GM18520 (cell line): ENCODE measurements at regions not wholly inside any gene's neighbourhood (a gene's known extent, or its start where the extent isn't known, plus 50 kb on each side); places are given as distances from the start of the nearest gene placed in this dataset.
"Not testable (repeated sequence)": the region's sequence is repeated elsewhere in the genome, so short reads cannot be mapped to it uniquely, and the experiment has no call there.

Experiments
- ATAC-seq: cut with Tn5 transposase; IDR thresholded peaks from one replicate; pipeline ENCODE4 v1.9.1; 2021; ENCODE audit not compliant: unreplicated experiment

DNA sequence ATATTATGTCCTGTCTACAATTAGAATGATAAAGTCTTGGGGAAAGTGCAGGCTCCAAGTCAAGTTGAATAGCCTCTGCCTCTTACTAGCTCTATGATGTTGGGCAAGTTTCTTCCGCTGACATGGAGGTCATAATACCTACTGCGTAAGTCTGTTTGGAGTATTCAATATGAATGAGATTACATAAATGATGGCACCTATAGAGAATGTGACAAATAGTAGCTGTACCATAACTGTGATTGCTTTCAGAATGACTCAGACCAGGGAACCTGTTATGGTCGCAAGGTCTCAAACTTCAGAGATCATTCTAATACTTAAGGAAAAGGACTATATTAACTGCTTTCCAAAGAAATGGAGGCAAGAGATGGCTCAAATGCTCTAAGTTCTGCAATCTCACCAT is 94.0 kb upstream of the ABCA1 start:
- ATAC-seq, result no peak

DNA sequence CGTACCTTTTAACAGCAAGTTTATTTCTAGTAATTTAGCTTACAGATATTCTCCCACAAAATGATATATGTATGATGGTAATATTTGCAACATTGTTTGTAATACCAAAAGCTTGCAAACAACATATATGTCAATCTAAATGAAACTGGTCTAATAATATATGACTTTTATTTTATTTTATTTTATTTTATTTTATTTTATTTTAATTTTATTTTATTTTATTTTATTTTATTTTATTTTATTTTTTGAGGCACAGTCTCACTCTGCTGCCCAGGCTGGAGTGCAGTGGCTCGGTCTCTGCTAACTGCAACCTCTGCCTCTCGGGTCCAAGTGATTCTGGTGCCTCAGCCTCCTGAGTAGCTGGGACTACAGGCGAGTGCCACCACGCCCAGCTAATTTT is 94.6 kb upstream of the ABCA1 start:
- not testable (repeated sequence) for ATAC-seq

DNA sequence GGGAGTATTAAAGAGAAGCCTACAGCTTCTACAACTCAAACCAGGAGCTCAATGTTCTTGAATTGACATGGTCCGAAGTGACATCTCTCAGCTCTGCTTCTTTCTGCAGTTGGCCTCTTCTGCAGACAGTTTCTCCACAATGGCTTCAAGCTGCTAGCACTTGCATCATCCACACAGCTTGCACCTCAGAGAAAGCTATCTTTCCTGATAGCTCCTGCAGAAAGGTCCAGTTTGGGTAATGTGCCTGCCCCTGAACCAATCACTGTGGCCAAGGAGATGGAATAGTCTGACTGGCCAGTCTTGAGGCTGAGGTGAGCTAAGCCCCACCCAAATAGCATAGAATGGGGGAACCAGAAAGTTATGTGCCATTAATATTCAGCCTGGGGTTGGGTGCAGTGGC is 95.8 kb upstream of the ABCA1 start:
- no peak for ATAC-seq

DNA sequence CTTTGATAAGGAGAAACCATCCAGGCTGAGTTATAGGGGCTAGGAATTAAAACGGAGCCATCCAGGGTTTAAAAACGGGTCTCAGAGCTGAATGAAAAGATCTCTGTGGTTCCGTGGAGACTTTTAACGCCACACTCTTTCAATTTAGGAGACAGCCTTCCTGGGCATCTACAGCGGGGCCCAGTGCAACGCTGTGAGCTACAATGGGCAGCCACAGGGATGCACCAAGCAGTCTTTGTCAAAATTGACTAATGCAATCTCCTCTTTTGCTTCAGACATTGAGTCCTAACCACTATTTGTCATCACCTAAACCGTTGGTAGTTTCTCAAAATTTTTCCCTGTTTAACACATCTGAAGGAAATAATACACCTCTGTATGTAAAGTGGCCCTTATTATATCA is 96.6 kb upstream of the ABCA1 start:
- ATAC-seq, result no peak

DNA sequence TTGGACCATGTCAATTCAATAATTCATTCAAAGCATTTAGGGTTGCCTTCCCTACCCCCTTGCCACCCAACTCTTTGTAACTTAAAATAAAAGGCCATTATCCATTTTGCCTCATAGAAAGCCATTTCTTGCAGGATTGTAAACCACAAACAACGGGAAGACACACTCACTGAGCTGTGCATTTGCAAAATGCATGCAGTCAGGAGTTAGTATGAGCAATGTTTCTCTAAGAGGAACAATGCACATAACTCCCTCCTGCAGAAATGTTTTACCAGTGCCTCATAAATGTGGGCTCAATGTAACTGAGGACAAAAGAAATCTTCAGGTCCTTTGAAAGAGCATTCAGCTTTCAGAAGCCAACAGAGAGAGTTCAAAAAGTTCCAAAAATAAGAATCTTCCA is 98.5 kb upstream of the ABCA1 start:
- ATAC-seq, result no peak

DNA sequence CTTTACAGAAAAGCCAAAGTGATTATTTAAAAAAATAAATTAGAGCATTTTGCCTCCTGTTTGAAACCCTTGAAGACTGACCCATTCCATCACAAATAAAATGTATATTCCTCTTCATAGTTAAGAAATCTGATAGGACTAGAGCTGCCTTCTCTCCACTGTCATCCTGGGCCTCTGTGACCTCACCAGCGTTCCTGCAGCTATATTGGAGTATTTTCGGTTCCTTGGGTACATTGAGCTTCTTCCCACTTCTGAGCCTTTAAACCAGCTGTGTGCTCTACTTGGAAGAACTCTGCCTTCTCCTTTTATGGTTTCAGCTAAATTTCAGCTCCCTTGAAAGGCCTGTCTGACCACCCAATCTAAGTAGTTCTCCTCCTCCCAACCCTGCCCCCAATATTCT is 99.1 kb upstream of the ABCA1 start:
- ATAC-seq, result no peak

DNA sequence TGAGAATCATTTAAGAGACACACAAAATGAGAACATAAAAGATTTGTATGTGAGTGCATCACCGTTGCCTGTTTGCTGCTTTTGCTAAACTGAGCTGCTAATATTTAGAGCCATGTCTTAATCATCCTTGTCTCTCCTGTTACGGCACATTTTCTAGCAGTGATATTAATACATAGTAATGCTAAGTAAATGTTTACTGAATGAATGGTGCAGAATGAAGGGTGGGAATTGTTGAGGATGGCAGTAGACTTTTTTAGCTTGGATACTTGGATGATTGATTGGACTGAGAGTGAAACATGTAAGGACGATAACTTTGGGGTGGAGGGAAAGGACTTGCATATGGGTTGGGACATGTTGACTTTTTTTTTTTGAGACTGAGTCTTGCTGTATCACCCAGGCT is 102.3 kb upstream of the ABCA1 start:
- no peak for ATAC-seq

DNA sequence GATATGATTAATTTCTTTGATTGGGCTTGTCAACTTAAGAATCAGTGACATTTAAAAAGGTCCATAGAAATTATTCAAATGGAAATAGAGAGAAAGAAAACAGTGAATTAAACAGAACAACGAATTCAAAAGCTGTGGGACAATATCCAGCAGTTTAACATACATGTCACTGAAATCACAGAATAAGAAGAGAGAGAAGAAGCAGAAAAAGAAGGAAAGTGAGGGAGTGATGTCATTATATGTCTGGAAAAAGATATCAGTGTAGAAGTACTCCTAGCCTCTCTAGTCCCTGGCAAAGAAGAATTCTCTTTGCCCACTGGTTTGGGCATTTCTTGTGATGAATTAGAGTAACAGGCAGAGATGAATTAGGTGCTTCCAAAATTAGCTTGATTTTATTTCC is 109.2 kb upstream of the ABCA1 start:
- no peak for ATAC-seq

DNA sequence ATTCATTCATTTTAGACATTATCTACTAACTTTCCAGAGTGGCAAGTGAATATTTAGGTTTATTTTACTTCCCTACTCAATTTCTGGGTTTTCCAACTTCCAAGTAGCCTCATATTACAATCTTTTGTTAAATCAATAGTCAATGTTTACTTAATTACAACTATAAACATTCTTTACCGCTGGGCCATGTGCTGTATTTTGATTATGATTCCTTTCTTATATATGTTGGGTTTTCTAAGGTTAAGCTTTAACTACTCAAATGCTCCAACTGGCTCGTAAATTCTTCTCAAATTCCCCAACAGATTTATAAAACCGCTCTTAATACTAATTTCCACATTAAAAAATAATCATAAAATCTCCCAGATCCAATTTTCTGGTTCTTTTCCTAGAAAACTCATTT is 110.1 kb upstream of the ABCA1 start:
- no peak for ATAC-seq

DNA sequence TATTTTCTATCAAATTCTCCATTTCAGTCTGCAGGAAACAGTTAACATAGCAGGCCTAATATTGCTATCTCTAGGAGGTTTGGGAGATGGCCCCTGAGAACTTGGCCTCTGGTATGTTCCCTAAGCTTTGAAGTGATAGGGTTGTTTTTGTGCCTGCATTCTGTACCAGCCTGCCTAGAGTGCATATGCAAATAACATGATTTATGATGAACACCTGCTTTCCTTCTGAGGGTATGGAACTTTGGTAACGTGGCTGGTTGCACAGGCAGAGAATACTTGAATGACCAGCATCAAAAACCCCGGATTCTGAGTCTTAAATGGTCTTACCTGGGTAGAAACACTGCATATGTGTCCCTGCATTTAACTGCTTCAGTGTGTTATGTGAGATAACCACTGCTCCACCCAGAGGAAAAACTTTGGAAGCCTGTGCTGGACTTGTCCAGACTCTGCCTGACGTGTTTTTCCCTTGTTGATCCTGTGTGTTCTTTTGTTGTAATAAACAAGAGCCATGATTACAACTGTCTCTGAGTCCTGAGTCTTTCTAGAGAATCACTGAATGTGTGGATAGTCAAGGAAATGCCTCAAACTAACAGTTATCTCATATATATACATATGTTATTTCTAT is 111.3 kb upstream of the ABCA1 start:
- ATAC-seq, result no peak

DNA sequence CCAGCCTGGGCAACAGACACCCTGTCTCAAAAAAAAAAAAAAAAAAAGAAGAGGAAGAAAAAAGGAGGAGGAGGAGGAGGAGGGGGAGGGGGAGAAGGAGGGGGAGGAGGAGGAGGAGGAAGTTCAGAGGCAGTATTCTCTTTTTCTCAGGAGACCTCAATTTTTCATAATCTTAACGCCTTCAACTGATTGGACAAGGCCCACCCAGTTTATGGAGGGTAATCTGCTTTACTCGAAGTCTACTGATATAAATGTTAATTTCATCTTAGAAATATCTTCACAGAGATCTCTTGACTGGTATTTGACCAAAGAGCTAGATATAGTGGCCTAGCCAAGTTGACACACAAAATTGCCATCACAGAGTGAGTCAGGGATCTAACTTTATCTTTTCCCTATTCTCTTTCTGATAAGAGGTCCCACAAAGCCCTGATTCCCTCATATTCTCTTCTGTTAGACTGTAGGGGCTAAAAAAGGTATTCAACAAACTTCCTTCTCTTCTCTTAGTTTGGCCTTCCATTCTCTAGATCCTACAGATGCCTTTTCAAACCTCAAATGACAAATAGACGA is 115.5 kb upstream of the ABCA1 start:
- no peak for ATAC-seq

DNA sequence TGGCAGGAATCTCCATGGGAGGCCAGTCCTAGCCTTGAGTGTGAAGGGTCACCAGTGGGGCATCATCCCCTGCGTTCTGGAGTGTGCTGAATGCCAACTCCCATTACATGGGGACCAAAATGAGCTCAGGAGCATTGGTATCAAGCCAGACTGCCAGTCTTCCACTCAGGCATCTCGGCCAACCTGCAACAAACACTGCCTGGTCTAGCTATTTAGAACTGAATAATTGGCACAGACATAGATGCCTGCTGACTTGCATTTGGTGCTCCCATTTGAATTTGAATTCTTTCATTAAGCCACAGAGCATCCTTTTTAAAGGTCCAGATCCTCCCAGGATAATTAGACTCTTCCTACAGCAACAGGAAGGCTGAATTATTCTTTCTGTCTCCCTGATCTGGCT is 116.6 kb upstream of the ABCA1 start:
- no peak for ATAC-seq

DNA sequence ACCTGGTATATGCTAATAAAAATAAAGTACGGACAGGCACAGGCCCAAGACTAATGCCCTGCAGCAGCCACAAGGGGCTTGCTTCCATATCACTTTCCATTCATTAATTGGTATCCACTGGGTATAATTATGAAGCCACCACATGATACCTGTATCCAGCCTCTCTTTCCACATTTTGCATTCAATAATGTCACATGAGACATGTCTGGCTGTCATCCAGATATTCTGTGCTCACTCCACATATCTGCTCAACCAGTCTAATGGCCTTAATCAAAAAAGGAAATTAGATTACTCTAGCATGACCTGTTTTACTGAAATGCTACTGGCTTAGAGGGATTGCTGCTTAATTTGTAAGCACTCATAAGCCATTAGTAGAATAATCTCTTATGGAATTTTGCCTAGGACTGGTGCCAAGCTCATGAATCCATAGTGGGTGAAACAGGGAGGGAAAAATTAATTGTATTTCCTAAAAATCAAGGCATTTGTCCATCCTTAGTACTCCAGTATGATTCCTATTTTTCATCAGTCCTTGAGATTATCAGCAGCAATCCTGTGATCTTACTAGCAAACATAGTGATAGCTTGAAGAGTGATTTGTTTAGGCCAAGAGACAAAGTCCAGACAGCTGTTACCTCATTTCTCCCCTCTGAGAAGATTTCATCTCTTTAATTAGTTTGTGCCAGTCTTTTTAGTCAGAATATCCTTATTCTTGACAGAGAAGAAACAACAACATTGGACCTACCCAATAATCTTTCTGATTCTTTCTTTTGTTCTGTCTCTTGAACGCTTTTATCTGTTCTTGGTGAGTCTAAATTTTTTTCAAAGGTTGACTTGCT is 119.2 kb upstream of the ABCA1 start:
- no peak for ATAC-seq

DNA sequence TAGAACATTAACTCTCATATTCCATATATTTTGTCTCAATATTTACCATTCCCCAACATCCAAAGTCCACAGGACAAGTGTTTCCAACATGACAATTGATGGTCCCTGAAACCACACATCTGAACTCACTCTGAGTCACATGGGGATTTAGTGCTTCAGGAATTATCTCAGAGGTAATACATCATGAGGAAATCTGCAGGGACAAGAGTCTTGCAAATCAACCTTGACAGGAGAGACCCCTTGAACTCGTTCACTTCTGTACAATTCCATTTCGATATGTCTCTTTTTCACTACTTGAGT is 119.7 kb upstream of the ABCA1 start:
- no peak for ATAC-seq

DNA sequence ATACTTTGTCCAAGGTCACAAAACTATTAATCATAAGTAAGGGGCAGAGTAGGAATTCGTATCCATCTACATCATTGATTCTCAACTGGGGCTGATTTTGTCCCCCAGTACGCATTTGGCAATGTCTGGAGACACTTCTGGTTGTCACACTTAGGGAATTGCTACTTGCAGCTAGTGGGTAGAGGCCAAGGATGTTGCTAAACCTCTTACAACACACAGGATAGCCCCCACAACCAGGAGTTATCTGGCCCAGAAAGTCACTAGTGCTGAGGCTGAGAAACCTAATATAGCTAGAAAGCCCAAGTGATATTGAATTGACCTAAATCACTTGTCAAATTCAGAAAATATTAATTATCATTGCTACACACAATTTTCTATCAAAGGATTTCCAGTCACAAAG is 120.4 kb upstream of the ABCA1 start:
- no peak for ATAC-seq

DNA sequence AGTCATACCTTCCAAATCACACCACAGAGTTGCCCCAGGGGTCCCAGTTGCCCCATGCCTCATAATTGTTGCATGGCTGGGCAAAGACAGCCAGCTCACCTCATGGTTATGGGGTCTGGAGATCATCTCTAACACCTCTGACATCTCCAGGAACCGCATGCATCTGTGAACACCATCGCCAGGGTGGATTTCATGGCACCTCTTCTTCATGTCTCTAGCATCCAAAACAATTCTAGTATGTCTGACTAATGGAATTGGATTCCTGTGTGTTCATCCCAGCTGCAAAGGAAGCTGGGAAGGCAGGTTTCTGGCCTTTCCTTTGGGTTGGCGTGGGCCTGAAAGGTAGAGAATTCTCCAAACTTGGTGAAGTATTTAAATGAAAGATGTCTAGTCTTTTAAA is 122.3 kb upstream of the ABCA1 start:
- no peak for ATAC-seq

DNA sequence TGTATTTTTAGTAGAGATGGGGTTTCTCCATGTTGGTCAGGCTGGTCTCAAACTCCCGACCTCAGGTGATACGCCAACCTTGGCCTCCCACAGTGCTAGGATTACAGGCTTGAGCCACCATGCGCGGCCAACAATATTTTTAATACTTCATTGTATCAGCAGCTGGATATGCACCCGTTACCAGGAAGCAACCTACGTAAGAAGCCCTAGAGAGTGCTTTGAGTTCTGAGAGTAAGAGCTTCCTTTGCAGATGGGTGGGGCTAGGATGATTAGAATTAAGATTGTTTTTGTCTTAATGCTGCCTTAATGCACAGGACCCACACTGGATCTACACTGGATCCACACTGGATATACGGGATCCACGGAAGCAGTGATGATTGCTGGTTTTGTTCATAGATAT is 123.9 kb upstream of the ABCA1 start:
- no peak for ATAC-seq

DNA sequence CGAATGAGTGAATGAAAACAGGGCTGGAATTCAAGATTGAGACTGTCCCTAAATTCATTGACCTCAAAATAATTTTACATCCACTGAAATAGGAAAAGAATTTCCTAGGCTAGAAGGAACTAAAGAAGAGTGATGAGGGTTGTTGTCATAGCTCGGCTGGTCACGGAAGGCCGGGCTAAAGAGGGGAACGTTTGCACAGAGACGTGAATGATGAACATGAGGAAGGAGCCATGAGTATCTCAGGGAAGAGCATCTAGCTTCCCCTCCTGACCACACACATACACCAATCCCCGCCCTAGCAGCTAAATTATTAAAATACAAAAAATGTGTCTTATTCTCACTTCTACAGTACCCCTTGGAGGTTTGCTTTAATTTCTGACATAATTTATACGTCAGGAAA is 124.4 kb upstream of the ABCA1 start:
- ATAC-seq, result no peak

DNA sequence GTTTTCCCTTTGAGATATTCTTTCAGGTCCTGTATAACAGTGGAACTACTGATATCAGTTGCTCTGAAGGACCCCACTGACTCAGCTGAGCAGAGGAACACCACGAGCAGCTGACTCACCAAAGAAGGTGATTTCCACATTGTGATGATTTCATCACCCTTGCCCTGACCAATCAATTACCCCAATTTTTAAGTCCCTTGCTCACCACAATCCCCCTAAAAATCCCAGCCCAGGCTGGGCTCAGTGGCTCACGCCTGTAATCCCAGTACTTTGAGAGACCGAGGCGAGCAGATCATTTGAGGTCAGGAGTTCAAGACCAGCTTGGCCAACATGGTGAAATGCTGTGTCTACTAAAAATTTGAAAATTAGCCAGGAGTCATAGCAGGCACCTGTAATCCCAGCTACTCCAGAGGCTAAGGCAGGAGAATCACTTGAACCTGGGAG is 125.3 kb upstream of the ABCA1 start:
- peak; percentile 90 for ATAC-seq

DNA sequence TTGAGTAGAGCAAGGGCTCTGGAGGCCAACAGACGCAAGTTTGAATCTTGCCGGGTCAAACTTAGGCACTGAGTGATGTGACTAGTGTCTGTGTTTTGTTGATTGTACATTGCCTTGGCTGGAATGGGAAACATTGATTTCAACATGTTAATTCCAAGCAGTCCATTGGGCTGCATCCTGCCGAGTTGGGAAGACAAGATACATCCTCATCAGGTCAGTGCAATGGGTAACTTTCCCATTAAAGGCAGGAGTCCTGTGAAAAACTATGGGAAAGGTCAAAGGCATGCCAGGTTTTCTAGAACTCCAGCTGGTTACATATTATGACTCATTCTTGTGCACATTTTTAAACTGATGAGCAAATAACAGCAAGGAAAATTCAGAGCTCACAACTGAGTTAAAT is 126.5 kb upstream of the ABCA1 start:
- ATAC-seq, result no peak

DNA sequence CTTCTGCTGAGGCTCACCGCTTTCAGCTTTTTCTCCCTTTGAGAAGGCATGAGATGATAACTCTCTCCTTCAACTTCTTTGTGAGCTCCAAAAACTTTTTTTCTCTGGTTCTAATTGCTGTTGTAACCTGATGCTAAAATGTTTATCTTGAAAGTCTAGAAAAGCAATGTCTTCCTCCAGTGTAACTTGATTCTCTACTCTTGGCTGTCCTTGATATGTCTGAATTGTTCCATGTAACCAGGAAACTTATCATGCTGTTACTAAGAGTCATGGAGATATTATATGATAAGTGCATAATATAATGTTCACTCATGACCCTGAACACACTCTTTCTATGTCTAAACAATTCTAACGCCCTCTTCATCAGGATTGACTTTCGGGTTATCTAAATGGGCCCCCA is 128.0 kb upstream of the ABCA1 start:
- ATAC-seq, result no peak

DNA sequence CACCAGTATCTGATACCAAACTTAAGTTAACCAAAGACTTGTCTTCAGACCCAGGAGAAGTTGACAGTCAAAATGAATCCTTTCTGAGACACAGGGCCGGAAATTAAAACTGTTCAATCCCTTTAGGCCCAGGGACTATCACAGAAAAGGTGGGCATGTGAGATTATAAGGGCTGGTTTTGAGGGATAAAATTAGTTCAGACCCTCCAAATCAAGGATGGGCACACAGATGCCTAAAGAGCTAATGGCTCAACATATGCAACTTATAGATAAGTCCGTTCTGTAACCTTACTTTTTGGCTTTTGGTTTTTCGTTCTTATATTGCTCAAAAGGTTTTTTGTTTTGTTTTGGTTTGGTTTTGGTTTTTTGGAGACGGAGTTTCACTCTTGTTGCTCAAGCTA is 129.6 kb upstream of the ABCA1 start:
- no peak for ATAC-seq

DNA sequence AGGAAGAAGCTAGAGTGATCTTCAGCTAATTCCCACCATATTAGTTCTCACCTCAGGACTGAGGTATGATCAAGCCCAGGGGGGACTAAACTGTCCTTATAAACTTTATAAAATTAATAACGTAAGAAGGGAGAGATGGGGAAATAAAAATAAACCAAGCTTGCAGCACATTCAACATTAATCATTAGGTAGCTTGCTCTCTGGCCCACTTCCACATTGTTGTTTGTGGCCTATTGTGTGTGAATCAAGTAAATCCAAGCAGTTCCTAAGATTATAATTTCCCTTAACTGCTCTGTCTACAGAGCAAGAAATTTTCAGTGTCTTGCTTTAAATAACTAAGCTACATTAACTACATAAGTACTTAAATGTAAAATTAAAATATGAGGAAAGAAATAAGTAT is 131.3 kb upstream of the ABCA1 start:
- no peak for ATAC-seq
